Forelimb muscle (tissue), 1 donor: ENCODE measurements at regions not wholly inside any gene's neighbourhood (a gene's known extent, or its start where the extent isn't known, plus 50 kb on each side); places are given as distances from the start of the nearest gene placed in this dataset.

Source experiments
- DNase-seq: peaks from one replicate; pipeline ENCODE4 v3.0.0-alpha.2; 2013; ENCODE audit warnings: low read depth

GRCh38 chr2:52859065-52859464, 908.5 kb upstream of the CHAC2 start:
- DNase-seq, result no peak

- DNase-seq, result no peak
Measured at GRCh38 chr2:52857722-52858121, 909.9 kb upstream of the CHAC2 start.

GRCh38 chr2:52852006-52852405, 915.6 kb upstream of the CHAC2 start:
- no peak for DNase-seq

GRCh38 chr2:52844701-52845423, 922.7 kb upstream of the CHAC2 start:
- no peak for DNase-seq

- no peak for DNase-seq
Measured at GRCh38 chr2:52835909-52836308, 931.7 kb upstream of the CHAC2 start.

- no peak for DNase-seq
Measured at GRCh38 chr2:52831216-52831615, 936.4 kb upstream of the CHAC2 start.

- DNase-seq, result no peak
Measured at GRCh38 chr2:52828112-52828511, 939.5 kb upstream of the CHAC2 start.

GRCh38 chr2:52821631-52822030, 946.0 kb upstream of the CHAC2 start:
- DNase-seq, result no peak

GRCh38 chr2:52818958-52819357, 948.6 kb upstream of the CHAC2 start:
- DNase-seq, result no peak

- peak; percentile 0 for DNase-seq
Measured at GRCh38 chr2:52810460-52810859, 957.1 kb upstream of the CHAC2 start.

GRCh38 chr2:52805901-52806410, 961.6 kb upstream of the CHAC2 start:
- DNase-seq, result no peak

GRCh38 chr2:52794581-52794980, 973.0 kb upstream of the CHAC2 start:
- peak; percentile 11 for DNase-seq

- DNase-seq, result no peak
Measured at GRCh38 chr2:52779446-52779845, 988.2 kb upstream of the CHAC2 start.

- DNase-seq, result no peak
Measured at GRCh38 chr2:52776571-52776970, 991.0 kb upstream of the CHAC2 start.

GRCh38 chr2:52775674-52776073, 991.9 kb upstream of the CHAC2 start:
- DNase-seq, result no peak

- no peak for DNase-seq
Measured at GRCh38 chr2:52765735-52766134, 1001.9 kb upstream of the CHAC2 start.

- no peak for DNase-seq
Measured at GRCh38 chr2:52749764-52750163, 1017.8 kb upstream of the CHAC2 start.

- DNase-seq, result no peak
Measured at GRCh38 chr2:52745144-52745543, 1022.5 kb upstream of the CHAC2 start.

- DNase-seq, result no peak
Measured at GRCh38 chr2:52732849-52733395, 1034.7 kb upstream of the CHAC2 start.

- no peak for DNase-seq
Measured at GRCh38 chr2:52724585-52724984, 1043.0 kb upstream of the CHAC2 start.

GRCh38 chr2:52717836-52718235, 1049.8 kb upstream of the CHAC2 start:
- DNase-seq, result no peak

- DNase-seq, result no peak
Measured at GRCh38 chr2:52710810-52711618, 1056.6 kb upstream of the CHAC2 start.

- DNase-seq, result no peak
Measured at GRCh38 chr2:52704251-52704650, 1063.4 kb upstream of the CHAC2 start.
